Right ventricle myocardium superior (tissue), 1 donor: ENCODE measurements at regions not wholly inside any gene's neighbourhood (a gene's known extent, or its start where the extent isn't known, plus 50 kb on each side); places are given as distances from the start of the nearest gene placed in this dataset.
A peak's percentile ranks its signal among the peaks of the same experiment; 100 is the strongest.
"Not testable (repeated sequence)": the region's sequence is repeated elsewhere in the genome, so short reads cannot be mapped to it uniquely, and the experiment has no call there.

ENCODE experiments used
- ATAC-seq: fragments of 200-7000 bp; cut with Tn5 transposase; one replicate; pipeline ENCODE4 v1.9.1; 2020; ENCODE audit warnings: mild to moderate bottlenecking; ENCODE audit not compliant: poor library complexity
- DNase-seq: peaks from one replicate; pipeline ENCODE4 v3.0.0-alpha.2; 2020
- intact Hi-C: fragments of 100-400 bp; cut with DNase I; formaldehyde crosslinking; loops from one replicate; pipeline ENCODE4 v1.11.2; 2022
- donor health status: DM: no; HTN: yes; CAD: no; lungs with severe emphysema.

DNA sequence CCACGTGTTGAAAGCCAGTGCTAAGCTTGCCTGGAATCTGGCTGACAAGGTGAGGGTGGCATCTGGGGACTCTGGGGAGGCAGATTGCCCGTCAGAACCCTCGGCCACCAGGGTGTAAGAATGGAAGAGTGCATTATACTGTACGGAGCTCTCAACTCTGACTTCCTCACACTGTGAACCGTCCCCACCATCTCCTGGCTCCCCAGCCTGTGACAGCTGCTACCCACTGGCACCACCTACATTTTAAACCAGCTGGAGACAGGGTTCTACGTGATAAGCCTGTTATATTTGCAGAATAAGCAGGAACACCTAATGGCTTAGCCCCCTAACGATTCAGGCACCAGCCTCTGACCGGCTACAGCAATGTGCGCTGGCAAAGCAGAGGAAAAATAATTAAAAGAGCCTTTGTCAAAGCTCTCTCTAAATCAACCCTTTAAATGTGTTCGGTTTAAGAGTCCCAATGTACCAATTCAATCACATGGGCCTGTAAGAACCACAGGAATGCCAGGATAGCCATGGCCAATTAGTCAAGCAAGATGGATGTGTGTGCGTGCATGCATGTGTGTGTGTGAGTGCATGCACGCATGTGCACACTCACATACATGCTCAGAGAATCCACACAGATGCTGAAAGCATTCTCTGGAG, 89.1 kb upstream of the TAB2 start:
- DNase-seq (no peak), ATAC-seq (no peak)
- intact Hi-C loops = no loop called here

DNA sequence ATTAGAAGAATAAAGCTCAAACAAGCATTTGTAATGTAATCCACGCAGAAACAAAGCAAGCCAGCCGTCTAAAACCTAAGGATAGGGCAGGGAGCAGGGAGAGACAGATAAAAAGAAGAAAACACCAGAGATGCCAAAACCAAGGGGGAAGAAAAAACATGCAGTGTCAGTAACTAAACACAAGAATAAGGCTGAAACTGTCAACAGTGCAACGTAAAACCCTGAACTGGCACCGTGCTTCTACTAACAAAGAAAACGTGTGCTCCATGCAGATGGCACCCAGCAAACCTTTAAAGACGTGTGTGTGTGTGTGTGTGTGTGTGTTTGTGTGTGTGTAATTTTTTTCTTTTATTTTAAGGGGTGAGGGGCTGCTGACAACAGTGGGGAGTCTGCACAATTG, 88.4 kb upstream of the TAB2 start:
- DNase-seq (no peak), ATAC-seq (no peak)
- intact Hi-C loops = no loop called here

- ATAC-seq = no peak
- intact Hi-C loops = no loop called here
- no peak for DNase-seq
Observed at GRCh38 chr6:149230712-149231460, 86.6 kb upstream of the TAB2 start.

- DNase-seq (no peak), ATAC-seq (peak; percentile 32)
- intact Hi-C loops = no loop called here
Observed at GRCh38 chr6:149231778-149232177, 85.7 kb upstream of the TAB2 start.

GRCh38 chr6:149233056-149233715, 84.3 kb upstream of the TAB2 start:
- DNase-seq (no peak), ATAC-seq (no peak)
- intact Hi-C loops = no loop called here

DNA sequence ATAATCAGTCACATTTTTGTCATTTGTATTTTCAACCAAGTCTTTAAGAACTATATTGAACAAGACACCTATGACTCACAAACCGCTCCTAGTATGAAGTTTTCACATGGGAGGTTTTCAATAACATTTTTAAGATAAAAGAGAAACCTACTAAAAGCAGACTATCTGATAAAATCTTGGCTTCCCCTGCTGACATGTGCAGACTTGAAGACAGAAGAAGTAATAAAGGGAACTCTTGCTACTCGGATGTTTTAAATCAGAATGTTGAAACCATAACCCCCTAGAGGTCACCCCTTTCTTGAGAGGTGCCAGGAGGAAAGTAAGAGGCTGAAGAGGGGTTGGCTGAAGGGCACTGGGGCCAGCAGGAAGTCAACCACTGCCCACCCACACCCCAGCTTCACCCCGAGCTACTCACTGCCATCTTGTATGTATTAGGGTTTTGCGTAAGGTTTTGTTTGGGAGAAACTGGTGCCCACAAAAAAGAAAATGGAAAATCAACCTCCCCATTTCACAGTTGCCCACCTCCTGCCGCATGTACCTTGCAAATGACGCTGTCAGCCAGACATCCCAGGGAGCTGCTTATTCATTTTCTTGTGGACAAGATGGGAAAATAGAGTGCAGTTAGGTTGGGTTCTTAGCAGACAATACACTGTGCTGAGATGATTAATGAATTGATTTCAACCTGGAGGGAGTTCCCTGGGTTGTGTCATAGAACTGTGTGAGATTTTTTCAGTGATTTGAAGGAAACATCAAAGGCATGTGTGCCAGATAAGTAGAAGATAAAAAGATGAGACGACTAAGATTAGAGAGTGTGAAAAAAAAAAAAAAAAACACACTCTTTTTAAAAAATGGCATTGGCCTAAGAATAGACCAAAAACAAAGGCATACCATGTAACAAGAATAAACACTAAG, 83.2 kb upstream of the TAB2 start:
- intact Hi-C loops = no loop called here
- no peak for ATAC-seq
- no peak for DNase-seq

DNA sequence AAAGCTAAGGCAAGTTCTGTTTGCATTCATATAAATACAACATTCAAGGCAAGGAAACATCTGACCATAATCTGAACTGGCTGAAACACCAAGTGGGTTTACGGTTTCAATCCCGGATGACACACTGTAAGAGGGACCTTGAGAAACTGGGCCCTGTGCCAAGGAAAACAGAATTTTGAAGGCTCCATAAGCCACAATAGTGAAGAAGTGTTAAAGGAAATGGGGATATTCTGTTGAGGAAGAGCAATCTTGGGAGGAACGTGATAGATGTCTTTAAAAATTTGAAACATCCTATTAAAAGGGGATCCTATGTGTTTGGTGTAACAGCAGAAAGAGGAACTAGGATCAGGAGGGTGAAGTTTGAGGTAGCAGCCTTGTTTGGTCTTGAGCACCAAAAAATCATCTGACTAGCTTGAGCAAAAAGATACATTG, 82.4 kb upstream of the TAB2 start:
- ATAC-seq (peak; percentile 72), DNase-seq (no peak)
- intact Hi-C loops = no loop called here

- ATAC-seq = peak; percentile 14
- no peak for DNase-seq
- intact Hi-C loops = no loop called here
Observed at GRCh38 chr6:149236589-149236988, 80.9 kb upstream of the TAB2 start.

- intact Hi-C loops = no loop called here
- DNase-seq (no peak), ATAC-seq (no peak)
Observed at GRCh38 chr6:149237464-149237863, 80.0 kb upstream of the TAB2 start.

DNA sequence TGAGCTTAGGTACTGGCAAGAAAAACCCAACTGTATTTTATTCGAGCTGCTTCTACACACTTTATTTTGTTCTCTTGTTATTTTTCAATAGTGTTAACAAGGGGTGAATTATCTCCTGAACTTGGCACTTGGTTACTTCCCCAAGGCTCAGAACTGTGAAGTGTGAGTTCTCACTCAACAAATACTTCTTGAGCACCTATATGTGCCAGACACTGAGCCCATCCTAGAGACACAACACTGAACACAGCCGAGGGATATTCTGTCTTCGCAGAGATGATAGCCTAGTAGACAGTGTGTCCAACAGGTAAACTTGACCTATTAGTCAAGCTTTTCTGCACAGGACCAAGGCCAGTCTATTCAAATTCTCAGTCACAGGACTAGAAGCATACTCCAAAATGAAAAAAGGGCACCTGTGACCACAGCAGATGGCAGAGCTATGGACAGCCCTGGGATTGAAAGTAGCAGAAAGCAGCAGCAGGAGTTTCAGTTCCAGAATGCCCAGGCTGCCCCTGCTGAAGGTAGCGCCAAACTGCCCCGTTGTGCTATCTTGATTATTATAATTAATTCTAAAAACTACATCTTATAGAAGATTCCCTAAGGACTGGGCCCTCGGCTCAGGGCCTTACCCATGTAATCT, 77.8 kb upstream of the TAB2 start:
- intact Hi-C loops = no loop called here
- ATAC-seq (no peak), DNase-seq (no peak)

DNA sequence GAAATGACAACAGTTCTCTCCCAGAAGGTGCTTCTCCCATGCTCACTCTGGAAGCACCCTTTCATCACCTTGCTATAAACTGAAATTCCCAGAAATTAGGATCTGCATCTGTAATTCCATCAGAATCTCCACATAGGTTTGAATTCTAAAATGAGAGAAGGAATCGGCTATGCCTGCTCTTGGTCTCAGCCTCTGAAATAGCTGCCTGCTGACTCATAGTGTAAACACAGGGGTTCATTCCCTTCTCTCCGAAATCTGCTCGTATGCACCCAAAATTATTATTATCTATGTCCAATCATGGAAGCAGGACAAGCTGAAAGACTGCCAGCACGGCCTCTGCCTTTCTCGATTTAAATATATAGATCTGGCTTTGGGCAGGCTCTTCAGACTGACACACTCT, 74.6 kb upstream of the TAB2 start:
- no peak for ATAC-seq
- intact Hi-C loops = no loop called here

GRCh38 chr6:149244105-149244504, 73.4 kb upstream of the TAB2 start:
- intact Hi-C loops = no loop called here
- DNase-seq (no peak), ATAC-seq (no peak)

More for the DNA sequence above, 74.6 kb upstream of the TAB2 start:
- DNase-seq = no peak

GRCh38 chr6:149246691-149247384, 70.7 kb upstream of the TAB2 start:
- ATAC-seq (no peak), DNase-seq (no peak)
- intact Hi-C loops = no loop called here

GRCh38 chr6:149247385-149247763, 70.1 kb upstream of the TAB2 start:
- intact Hi-C loops = no loop called here
- DNase-seq (no peak), ATAC-seq (no peak)

DNA sequence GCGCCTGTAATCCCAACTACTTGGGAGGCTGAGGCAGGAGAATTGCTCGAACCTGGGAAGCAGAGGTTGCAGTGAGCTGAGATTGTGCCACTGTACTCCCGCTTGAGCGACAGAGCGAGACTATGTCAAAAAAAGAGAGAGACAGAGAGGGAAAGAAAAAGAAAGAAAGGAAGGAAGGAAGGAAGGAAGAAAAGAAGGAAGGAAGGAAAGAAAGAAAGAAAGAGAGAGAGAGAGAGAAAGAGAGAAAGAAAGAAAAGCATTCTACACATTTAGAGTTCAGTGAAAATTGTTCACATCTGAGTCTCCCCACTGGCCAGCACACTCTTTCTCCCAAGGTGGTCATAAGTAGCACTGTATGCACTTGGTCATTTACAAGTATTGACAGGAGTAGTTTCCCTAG, 69.2 kb upstream of the TAB2 start:
- ATAC-seq, DNase-seq, intact Hi-C loops: not testable (repeated sequence)

- peak; percentile 36 for ATAC-seq
- intact Hi-C loops = no loop called here
- no peak for DNase-seq
Observed at GRCh38 chr6:149248693-149249369, 68.7 kb upstream of the TAB2 start.
